Fibroblast of the aortic adventitia (primary cell): ENCODE measurements at regions not wholly inside any gene's neighbourhood (a gene's known extent, or its start where the extent isn't known, plus 50 kb on each side); places are given as distances from the start of the nearest gene placed in this dataset.

Experiments used
- DNase-seq: peaks from one replicate; pipeline ENCODE4 v3.0.0-alpha.2; 2010; ENCODE audit warnings: low read depth
- H3K4me3 ChIP-seq: 2 replicates; pipeline ENCODE4 v1.5.1; 2011; ENCODE audit warnings: low read depth, mild to moderate bottlenecking, control low read depth, low read length, moderate library complexity
- CTCF ChIP-seq: IDR thresholded peaks from 2 replicates; pipeline ENCODE4 v1.5.1; 2011; ENCODE audit warnings: mild to moderate bottlenecking, low read length, control low read depth, inconsistent platforms; ENCODE audit not compliant: insufficient read depth

GRCh38 chr7:47636081-47636432 lies 54.1 kb upstream of the TNS3 start:
- no peak for TF ChIP-seq CTCF
- no peak overlapping the region for H3K4me3 ChIP-seq
- no peak for DNase-seq

- H3K4me3 ChIP-seq, result no peak overlapping the region
- no peak for TF ChIP-seq CTCF
- no peak for DNase-seq
Measured at GRCh38 chr7:47635091-47636080, 53.5 kb upstream of the TNS3 start.

DNA sequence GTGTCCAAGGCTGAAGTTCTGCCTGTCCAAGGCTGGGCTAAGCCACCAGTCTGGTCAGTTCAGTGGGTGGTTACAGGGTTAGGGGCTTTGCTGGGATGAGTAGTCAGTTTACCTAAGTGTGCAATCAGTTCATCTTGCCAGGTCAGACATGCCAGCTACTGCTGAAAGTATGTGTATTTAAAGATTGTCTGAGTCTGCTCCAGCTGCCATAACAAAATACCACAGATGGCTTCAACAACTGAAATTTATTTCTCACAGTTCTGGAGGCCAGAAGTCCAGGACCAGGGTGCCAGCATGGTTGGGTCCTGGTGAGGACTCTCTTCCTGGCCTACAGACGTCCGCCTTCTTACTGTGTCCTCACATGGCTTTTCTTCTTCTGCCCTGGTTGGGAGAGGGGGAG lies 52.4 kb upstream of the TNS3 start:
- no peak overlapping the region for H3K4me3 ChIP-seq
- no peak for TF ChIP-seq CTCF
- DNase-seq, result no peak

GRCh38 chr7:47633134-47633533 lies 51.2 kb upstream of the TNS3 start:
- DNase-seq, result no peak
- no peak for TF ChIP-seq CTCF
- H3K4me3 ChIP-seq, result no peak overlapping the region
